Testis (tissue), 2 donors: ENCODE measurements at regions not wholly inside any gene's neighbourhood (a gene's known extent, or its start where the extent isn't known, plus 50 kb on each side); places are given as distances from the start of the nearest gene placed in this dataset.

ENCODE experiments used
- POLR2A ChIP-seq: fragments of 450-650 bp; IDR thresholded peaks from one replicate; pipeline ENCODE4 v1.6.1; 2017; ENCODE audit warnings: antibody characterized with exemption, mild to moderate bottlenecking, moderate library complexity
- TF ChIP-seq, protein P1 (sequence below), 3 experiments: fragments of 450-650 bp in 2 of 3; fragments of 200-600 bp in 1 of 3; sonication (generic) in 1 of 3; IDR thresholded peaks; one replicate each; pipeline ENCODE4 v1.5.1; 2016 to 2019; ENCODE audit warnings: antibody characterized with exemption in 3 of 3, mild to moderate bottlenecking in 2 of 3, moderate library complexity in 1 of 3

DNA sequence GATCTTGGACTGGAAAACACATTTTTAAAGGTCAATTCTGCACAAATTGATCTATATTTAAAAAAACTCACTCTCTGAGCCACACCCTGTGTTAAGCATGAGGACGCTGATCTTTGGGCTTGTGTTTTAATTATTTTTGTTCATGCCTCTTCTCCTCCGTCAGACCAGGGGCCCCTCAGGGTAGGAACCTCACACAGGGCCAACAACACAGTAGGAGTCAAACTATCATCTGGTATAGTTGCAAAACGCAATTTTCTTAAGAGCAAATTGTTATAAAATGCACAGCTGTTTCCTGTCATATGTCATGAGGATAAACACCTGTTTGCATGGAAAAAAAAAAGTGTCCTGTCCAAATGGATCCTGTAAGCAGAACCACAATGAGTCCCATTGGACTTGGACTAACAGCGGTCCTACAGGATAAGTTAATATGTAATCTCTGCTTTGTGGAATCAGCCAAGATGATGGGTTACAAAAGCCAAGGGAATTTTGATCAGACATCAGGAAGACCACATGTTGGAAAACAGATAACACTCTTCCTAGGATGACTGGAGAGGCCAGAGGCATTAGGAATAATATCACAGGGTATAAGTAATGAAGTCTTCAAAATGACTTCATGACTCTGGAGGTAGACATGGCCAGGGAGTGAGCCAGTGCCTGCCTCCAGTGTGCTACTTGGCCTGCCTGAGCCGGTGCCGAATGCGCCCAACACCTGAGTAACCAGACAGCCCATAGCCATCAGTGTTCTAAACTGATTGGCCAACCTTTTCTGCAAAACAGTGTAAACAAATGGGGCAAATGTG lies 184.9 kb upstream of the ADCY1 start:
- no peak for TF ChIP-seq POLR2A
- TF ChIP-seq, protein P1, sequence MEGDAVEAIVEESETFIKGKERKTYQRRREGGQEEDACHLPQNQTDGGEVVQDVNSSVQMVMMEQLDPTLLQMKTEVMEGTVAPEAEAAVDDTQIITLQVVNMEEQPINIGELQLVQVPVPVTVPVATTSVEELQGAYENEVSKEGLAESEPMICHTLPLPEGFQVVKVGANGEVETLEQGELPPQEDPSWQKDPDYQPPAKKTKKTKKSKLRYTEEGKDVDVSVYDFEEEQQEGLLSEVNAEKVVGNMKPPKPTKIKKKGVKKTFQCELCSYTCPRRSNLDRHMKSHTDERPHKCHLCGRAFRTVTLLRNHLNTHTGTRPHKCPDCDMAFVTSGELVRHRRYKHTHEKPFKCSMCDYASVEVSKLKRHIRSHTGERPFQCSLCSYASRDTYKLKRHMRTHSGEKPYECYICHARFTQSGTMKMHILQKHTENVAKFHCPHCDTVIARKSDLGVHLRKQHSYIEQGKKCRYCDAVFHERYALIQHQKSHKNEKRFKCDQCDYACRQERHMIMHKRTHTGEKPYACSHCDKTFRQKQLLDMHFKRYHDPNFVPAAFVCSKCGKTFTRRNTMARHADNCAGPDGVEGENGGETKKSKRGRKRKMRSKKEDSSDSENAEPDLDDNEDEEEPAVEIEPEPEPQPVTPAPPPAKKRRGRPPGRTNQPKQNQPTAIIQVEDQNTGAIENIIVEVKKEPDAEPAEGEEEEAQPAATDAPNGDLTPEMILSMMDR (IDR thresholded peaks at IDR 0.05): no peak
